Sciatic nerve (tissue), 2 donors: ENCODE measurements at regions not wholly inside any gene's neighbourhood (a gene's known extent, or its start where the extent isn't known, plus 50 kb on each side); places are given as distances from the start of the nearest gene placed in this dataset.
"Not testable (repeated sequence)": the region's sequence is repeated elsewhere in the genome, so short reads cannot be mapped to it uniquely, and the experiment has no call there.

Experiments used
- ATAC-seq: fragments of 200-7000 bp; cut with Tn5 transposase; one replicate; pipeline ENCODE4 v1.9.1; 2020; ENCODE audit warnings: mild to moderate bottlenecking, moderate library complexity
- DNase-seq: peaks from one replicate; pipeline ENCODE4 v3.0.0-alpha.2; 2020; ENCODE audit warnings: low spot score
- intact Hi-C: fragments of 100-400 bp; cut with DNase I; formaldehyde crosslinking; loops from one replicate; pipeline ENCODE4 v1.14.2; 2022
- donor health status: DM: no; HTN: no; CAD: no.
- donor health status: DM: no; HTN: no; CAD: no.

- DNase-seq = no peak
- intact Hi-C loops = no loop called here
- no peak for ATAC-seq
These were observed 254.6 kb downstream of the XPNPEP1 start for GRCh38 chr10:109668703-109669102.

GRCh38 chr10:109668154-109668665 lies 255.1 kb downstream of the XPNPEP1 start:
- intact Hi-C loops = no loop called here
- ATAC-seq (no peak), DNase-seq (no peak)

DNA sequence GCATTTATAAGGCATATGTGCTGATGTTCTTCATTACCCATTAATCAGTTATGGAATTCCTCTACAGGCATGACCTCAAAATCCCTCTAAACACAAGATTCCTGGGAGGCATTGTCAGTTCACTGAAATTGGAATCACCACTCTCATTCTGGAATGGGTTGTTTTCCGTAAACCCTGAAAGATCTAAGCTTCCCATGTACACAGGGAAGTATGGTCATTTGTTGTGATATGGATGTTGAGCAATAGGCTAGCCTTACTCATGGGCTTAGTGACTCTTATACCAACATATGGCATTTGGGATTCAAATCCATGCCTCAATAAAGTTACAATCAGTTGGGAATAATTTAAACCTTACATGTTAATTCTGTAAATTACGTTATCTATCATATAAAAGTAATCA lies 258.0 kb downstream of the XPNPEP1 start:
- ATAC-seq = no peak

DNA sequence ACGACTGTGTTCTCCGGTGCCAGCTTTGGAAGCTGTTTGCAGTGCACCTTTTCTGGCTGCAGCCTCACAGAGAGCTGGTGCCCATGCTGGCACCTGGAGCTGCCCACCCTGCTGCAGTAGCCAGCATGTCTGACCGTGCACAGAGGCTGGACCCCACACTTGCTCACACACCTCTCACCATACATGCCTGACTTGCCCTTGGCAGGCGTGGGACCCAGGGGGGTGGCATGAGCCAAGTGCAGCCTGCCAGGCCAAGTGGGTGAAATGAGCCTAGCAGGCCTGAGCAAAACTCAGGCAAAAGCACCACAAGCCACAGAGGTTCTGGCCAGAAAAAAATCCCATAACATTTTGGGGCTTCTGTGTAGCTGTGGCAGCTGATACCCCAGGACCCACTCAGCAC lies 258.8 kb downstream of the XPNPEP1 start:
- intact Hi-C loops = no loop called here
- ATAC-seq (peak; percentile 44), DNase-seq (no peak)

More for the DNA sequence above, 258.0 kb downstream of the XPNPEP1 start:
- intact Hi-C loops = no loop called here
- DNase-seq = no peak

DNA sequence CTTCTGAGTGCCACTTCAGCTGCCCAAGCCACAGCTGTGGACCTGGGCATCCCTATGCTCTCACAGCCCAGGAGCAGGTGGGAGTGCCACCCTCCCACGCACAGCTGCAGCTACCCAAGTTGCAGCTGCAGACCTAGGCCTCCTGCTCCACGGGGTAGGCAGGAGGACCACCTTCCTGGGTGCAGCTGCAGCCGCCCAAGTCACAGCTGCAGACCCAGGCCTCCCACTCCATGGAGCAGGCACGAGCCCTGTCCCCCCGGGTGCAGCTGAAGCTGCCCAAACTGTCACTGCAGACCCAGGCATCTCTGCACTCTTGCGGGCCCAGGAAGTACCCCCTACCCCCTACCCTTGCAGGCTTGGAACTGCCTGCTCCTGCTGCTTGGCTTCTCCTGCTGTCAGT lies 260.2 kb downstream of the XPNPEP1 start:
- DNase-seq (no peak), ATAC-seq (no peak)
- intact Hi-C loops = no loop called here

- intact Hi-C loops, DNase-seq, ATAC-seq: not testable (repeated sequence)
These were observed 270.7 kb downstream of the XPNPEP1 start for GRCh38 chr10:109652612-109653011.

- ATAC-seq (no peak), DNase-seq (no peak)
- intact Hi-C loops = no loop called here
These were observed 273.1 kb downstream of the XPNPEP1 start for GRCh38 chr10:109650228-109650627.

- intact Hi-C loops = no loop called here
- no peak for DNase-seq
- no peak for ATAC-seq
These were observed 275.7 kb downstream of the XPNPEP1 start for GRCh38 chr10:109647627-109648026.

DNA sequence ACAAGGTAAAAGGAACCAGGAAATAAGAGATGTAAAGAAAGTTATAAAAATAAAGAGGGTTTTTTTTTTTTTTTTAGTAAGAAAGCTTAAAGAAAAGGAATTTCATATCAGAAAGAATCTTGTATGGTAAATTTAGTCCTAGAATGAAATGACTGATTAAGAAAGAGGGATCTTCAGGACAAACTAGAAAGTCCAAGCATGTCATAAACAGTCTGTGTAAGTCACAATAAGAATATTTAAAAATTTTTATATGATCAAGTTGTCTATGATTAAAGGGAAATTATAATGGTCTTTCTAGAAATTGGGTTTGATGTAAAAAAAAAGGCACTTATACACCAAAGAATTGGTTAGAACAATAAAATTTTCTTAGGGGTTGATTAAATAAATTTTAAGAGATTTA lies 289.5 kb downstream of the XPNPEP1 start:
- ATAC-seq (no peak), DNase-seq (no peak)
- intact Hi-C loops = no loop called here

DNA sequence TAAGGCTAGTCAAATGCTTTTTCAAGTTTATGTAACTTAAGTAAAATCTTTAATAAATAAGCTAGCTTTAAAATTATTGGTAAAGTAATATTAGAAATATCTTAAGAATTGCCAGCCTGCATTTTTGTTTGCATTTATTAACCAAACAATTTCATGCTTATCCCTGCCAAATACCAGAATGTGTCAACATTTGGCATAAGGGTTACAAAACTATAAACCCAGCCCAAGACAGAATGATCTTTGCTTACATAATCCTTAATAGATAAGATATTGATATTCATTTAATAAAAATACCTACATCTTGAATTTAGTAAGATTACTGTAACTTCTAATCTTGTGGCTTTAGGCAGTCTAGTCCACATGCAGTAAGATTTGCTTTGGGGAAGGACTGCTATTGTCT lies 290.3 kb downstream of the XPNPEP1 start:
- ATAC-seq, intact Hi-C loops, DNase-seq: not testable (repeated sequence)

- intact Hi-C loops = no loop called here
- no peak for ATAC-seq
- no peak for DNase-seq
These were observed 298.4 kb downstream of the XPNPEP1 start for GRCh38 chr10:109624939-109625338.

DNA sequence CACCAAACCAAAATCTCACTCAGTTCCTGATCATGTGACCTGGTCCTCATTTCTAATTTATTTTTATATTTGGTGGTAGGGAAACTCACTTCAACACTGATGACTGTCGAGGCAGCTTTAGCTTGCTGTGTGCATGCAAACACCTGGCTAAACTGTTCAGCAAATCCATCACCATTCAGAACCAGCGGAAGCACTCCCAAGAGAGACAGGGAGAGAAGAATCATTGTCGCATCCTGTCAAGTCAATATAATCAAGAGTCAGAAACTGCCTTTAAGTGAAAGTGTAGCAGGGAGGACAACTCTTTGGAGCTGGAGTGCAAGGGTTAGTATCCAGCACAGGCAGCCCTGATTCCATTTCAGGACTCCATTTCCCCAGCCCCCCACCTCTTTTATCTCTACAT lies 300.7 kb downstream of the XPNPEP1 start:
- ATAC-seq (no peak), DNase-seq (no peak)
- intact Hi-C loops = no loop called here

DNA sequence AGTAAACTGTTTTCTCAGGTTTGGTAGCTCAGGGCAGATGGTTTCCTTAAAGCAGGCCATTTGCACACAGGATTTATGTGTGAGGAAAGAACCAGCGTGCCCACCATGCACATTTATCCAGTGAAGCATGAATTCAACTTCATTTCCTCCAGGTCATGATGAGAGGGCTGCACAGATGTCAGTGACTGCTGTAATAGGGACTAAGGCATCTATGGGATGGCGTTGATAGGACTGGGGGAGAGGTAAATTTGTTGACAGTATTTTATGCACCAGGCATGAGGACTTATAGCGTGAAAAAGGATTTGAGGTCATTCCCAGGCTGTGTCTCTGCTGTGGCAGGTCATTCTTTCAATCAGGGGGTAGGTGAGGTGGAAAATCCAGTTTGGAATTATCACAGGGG lies 302.9 kb downstream of the XPNPEP1 start:
- ATAC-seq = no peak
- intact Hi-C loops = no loop called here
- DNase-seq = no peak

DNA sequence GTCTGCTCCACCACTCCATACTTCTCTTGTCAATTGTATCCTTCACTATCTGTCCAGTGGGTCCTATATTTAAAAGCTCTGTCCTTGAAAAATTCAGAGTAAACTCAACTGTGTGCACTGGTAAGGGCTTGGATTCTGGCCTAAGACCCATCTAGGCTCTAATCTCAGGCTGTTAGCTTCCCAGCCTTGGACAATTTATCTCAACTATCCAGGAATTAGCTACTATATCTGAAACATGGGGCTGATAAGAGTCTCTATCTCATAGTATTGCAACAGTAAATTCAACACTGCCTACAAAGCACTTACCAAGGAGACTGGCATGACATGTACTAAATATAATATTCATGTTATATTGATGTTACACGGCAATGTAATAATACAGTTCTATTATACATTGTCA lies 303.4 kb downstream of the XPNPEP1 start:
- intact Hi-C loops = no loop called here
- ATAC-seq = no peak
- DNase-seq = no peak

- DNase-seq (no peak), ATAC-seq (no peak)
- intact Hi-C loops = no loop called here
These were observed 304.6 kb downstream of the XPNPEP1 start for GRCh38 chr10:109618748-109619147.

DNA sequence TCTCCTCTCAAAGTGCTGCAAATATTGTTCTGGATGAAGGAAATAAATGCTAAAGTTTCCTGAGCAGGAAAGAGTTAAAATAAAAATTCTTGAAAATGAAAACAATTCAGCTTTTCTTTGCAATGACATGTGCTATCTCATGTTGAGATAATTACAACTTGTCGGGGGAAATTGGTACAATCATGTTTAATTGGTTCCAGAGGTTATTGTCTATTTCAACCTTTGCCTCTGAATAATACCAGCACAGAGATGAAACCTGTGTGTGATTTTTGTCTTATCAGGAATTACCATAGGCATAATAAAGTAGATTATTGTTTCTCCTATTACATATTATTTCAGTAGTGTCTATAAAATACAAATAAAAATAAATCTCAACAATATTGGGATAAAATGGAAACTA lies 305.0 kb downstream of the XPNPEP1 start:
- intact Hi-C loops = no loop called here
- ATAC-seq (no peak), DNase-seq (no peak)

DNA sequence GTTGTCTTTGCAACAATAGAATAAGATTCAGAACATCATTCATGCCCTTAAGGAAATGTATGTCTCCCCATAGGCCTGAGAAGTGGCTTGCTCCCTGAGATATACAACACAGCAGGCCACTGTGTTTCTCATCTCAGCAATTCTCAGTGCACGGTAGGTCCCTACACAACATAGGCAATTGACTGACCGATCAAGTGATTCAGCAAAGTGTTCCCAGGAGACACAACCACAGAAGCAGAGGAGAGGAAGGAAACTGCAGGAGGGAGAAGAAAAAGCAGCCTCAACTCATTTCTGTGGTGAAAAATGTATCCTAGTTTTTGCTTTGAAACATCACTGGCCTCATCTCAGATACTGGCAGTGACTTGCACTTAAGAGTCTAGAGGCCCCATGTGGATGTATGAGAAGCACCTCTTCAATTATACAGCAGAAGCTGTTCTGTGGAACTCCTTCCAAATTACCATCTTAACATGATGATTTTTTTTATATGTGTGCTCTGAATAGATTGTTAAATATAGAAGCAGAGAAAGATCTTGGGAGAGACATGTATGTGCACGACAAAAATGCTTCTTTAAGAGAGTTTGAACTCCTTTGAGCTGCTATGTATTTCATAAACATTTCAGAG lies 306.8 kb downstream of the XPNPEP1 start:
- ATAC-seq (no peak), DNase-seq (no peak)
- intact Hi-C loops = no loop called here

GRCh38 chr10:109595356-109595755 lies 328.0 kb downstream of the XPNPEP1 start:
- ATAC-seq, intact Hi-C loops, DNase-seq: not testable (repeated sequence)

GRCh38 chr10:109593682-109594081 lies 329.6 kb downstream of the XPNPEP1 start:
- ATAC-seq (no peak), DNase-seq (no peak)
- intact Hi-C loops = no loop called here

DNA sequence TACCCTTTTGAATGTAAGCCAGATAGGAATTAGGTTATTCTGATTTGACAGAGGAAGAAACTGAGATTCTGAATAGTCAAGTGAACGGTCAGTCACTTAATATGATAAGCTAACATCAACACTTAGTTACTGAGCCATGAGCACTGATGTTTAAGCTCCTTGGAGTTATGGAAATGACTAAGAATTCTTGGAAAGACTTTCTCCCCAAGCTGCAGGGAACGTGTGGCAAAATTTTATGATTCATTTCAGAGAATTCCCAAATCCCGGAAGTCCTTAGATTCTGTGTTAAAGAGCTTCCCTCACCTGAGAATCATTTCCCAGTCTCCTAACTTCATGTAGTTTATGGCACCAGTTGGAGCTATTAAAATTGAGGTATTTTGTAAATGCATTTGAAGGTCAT lies 330.9 kb downstream of the XPNPEP1 start:
- intact Hi-C loops = no loop called here
- no peak for ATAC-seq
- DNase-seq = no peak

- intact Hi-C loops = no loop called here
- no peak for DNase-seq
- no peak for ATAC-seq
These were observed 331.7 kb downstream of the XPNPEP1 start for GRCh38 chr10:109591601-109592000.
